ENCODE measurements at regions not wholly inside any gene's neighbourhood (a gene's known extent, or its start where the extent isn't known, plus 50 kb on each side); places are given as distances from the start of the nearest gene placed in this dataset.
A peak's percentile ranks its signal among the peaks of the same experiment; 100 is the strongest.
"Not testable (repeated sequence)": the region's sequence is repeated elsewhere in the genome, so short reads cannot be mapped to it uniquely, and the experiment has no call there.

GRCh38 chrX:114075073-114075673 is 508.7 kb upstream of the HTR2C start:
- CTCF ChIA-PET: no interaction called here
- H3K27ac ChIP-seq: no peak overlapping the region
- TF ChIP-seq CTCF (conservative IDR thresholded peaks at IDR 0.05; ENCODE audit: low read depth): peak; percentile 29; the same call in 1 of the 2 replicates
- POLR2A ChIA-PET (ENCODE audit: low non-redundant PET): no interaction called here
- DNase-seq (ENCODE audit: low spot score): no peak

GRCh38 chrX:114073926-114074325 is 510.0 kb upstream of the HTR2C start:
- POLR2A ChIA-PET (ENCODE audit: low non-redundant PET): no interaction called here
- no peak for TF ChIP-seq CTCF (conservative IDR thresholded peaks at IDR 0.05; ENCODE audit: low read depth)
- DNase-seq (ENCODE audit: low spot score): no peak
- CTCF ChIA-PET: no interaction called here
- no peak overlapping the region for H3K27ac ChIP-seq

GRCh38 chrX:114071412-114071811 is 512.5 kb upstream of the HTR2C start:
- DNase-seq (ENCODE audit: low spot score): no peak
- ChIA-PET POLR2A (ENCODE audit: low non-redundant PET) (no interaction called here), CTCF (interaction anchor here (0.8 kb wide), 1 partner anchor 1142 kb away, joined by 3 read pairs; no protein-coding TSS in a partner anchor)
- H3K27ac ChIP-seq: no peak overlapping the region
- no peak for TF ChIP-seq CTCF (conservative IDR thresholded peaks at IDR 0.05; ENCODE audit: low read depth)

GRCh38 chrX:114065577-114066223 is 518.2 kb upstream of the HTR2C start:
- ChIA-PET CTCF (interaction anchor here (0.6 to 0.7 kb wide), 2 partner anchors 17 to 474 kb away, joined by 3 to 4 read pairs; no protein-coding TSS in a partner anchor), POLR2A (ENCODE audit: low non-redundant PET) (no interaction called here)
- TF ChIP-seq CTCF (conservative IDR thresholded peaks at IDR 0.05; ENCODE audit: low read depth): no peak
- H3K27ac ChIP-seq: no peak overlapping the region
- DNase-seq (ENCODE audit: low spot score): no peak

GRCh38 chrX:114061226-114061625 is 522.7 kb upstream of the HTR2C start:
- CTCF ChIA-PET: no interaction called here

GRCh38 chrX:114058988-114059418 is 524.9 kb upstream of the HTR2C start:
- no peak for TF ChIP-seq CTCF (conservative IDR thresholded peaks at IDR 0.05; ENCODE audit: low read depth)
- H3K27ac ChIP-seq: no peak overlapping the region
- no peak for DNase-seq (ENCODE audit: low spot score)
- ChIA-PET POLR2A (ENCODE audit: low non-redundant PET) (no interaction called here), CTCF (no interaction called here)

More at GRCh38 chrX:114061226-114061625, 522.7 kb upstream of the HTR2C start:
- TF ChIP-seq CTCF (conservative IDR thresholded peaks at IDR 0.05; ENCODE audit: low read depth): no peak
- no peak for DNase-seq (ENCODE audit: low spot score)
- POLR2A ChIA-PET (ENCODE audit: low non-redundant PET): no interaction called here
- H3K27ac ChIP-seq: no peak overlapping the region

- CTCF ChIA-PET: interaction anchor here (0.7 kb wide), 1 partner anchor 32 kb away, joined by 4 read pairs; no protein-coding TSS in a partner anchor
These were observed 526.5 kb upstream of the HTR2C start for GRCh38 chrX:114057422-114057821.

More at GRCh38 chrX:114057422-114057821, 526.5 kb upstream of the HTR2C start:
- H3K27ac ChIP-seq; DNase-seq (ENCODE audit: low spot score): not testable (repeated sequence)
- POLR2A ChIA-PET (ENCODE audit: low non-redundant PET): interaction anchor here (0.7 kb wide), 1 partner anchor 78 kb away, joined by 3 read pairs; no protein-coding TSS in a partner anchor
